Medulla oblongata (tissue), 1 donor: ENCODE measurements at regions not wholly inside any gene's neighbourhood (a gene's known extent, or its start where the extent isn't known, plus 50 kb on each side); places are given as distances from the start of the nearest gene placed in this dataset.

ENCODE experiments used
- DNase-seq: peaks from one replicate; pipeline ENCODE4 v3.0.0-alpha.2; 2015; ENCODE audit errors: extremely low spot score

- no peak for DNase-seq
Measured at GRCh38 chr11:122319085-122319484, 203.1 kb upstream of the BLID start.

DNA sequence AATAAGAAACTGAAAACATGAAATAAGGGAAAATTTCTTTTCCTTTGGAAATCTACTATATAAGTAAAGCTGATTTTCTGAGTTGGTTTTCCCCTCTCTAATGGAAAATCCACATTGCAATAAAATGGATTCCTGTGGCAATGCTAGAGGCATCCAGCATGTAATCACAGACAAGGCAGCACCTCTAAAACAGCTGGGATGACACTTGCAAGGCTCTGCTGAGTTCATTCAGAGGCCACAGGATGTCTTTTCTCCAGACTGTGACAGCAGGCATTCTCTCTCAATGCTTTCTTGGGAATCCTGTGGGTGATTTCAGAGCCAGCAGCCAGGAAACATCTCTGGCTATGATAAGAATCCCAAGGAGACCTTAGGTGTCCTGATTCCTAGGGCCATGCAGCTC, 201.3 kb upstream of the BLID start:
- DNase-seq: no peak

DNA sequence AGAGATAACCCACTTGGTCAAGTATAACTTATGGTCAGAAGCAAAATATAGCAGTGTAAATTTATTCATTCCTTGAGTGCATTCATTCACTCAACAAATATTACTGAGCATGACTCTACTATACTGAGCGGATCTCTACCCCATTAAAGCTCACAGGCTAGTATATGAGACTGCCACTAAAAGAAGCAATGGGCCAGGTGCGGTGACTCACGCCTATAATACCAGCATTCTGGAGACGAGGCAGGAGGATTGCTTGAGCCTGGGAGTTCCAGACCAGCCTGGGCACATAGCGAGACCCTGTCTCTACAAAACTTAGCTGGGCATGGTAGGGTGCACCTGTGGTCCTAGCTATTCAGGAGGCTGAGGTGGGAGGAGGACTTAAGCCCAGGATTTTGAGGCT, 197.6 kb upstream of the BLID start:
- DNase-seq: no peak

- no peak for DNase-seq
Measured at GRCh38 chr11:122311216-122311755, 195.3 kb upstream of the BLID start.

DNA sequence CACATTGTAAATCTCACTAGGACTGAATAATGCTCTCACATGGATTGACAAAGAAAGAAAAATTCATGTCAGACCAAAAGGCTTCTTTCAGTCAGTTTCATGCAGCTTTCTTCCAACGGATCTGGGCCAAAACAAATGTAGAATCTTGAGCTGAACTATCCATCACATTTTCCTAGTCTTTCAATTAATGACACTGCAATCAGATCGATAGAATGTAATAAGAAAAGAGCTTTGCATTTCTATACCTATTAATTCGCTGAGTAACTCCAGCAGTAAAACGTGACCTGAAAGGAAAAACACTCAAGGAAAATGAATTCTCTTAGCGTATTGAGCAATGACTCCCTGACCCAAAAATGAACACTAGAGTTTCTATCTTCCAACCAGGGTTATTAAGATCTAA, 194.8 kb upstream of the BLID start:
- peak; percentile 76 for DNase-seq

DNA sequence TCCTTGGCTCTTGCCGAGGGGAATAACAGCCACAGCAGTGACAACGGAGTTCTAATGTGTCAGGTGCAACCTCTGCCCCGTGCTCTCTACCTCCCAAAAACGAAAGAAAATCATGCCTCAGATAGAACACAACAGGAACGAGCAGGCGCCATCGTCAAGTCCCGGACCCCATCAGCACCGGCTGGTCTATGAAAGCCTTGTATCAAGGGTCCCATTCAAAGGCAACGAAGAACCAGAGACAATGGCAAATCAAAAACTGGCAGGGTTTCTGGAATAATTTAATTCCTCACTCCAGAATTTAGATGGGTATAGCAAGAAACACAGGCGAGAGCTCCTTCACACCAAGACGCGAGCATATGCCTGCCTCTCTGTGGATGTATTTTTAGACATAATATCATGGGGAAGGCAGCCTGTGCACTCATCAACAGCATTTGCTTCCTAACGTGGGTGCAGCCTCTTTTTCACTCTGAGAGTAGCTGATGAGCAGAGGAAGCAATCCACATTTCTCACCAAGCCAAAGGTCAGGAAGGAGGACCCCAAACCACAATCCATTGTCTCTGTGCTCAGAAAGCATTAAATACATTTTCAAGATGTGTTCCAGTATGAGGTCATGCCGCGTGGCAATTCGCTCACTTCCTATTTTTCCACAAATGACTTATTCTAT, 193.4 kb upstream of the BLID start:
- DNase-seq: peak; percentile 68

DNA sequence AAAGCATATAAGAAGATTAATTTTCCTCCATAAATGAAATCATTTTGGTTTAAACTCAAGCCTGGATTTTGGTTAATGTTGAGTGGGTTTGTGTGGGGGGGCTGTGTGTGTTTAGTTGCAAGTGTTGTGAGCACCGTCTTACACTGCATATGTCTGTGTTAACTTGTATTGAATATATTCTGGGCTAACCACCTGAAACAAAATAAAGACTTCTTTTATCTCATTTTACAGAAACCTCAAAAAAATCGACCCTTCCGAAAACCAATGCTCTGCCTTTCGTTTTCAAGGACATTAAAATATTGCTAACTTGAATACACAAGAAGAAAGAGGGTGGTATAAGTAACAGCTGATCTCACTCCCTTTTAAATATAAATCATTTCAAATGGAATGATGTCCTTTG, 192.2 kb upstream of the BLID start:
- DNase-seq: peak; percentile 33

DNA sequence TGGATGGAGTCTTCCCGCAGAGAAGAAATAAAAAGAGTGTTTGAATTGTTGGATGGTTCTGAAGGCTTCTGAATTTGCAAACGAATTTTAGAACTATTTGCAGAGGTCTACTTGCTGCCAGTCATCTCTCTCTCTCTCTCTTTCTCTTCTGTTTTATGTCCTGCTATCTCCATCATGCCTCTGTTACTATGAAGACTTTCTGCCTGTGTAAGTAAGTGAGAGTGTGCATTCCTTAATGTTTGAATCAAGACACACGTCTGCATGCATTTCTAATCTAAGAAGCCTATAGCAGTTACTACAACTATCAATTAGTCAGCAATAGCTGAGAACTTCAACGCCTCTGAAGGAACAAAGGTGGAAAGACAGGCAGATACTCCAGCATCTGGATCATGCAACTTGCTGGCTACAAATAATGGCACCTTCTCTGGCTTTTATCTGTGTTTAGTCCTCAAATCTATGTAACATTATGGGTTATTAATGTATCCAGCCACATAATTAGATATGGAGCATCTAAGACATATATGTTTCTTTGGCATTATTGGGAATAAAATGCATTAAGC, 191.5 kb upstream of the BLID start:
- peak; percentile 38 for DNase-seq

- DNase-seq: peak; percentile 70
Measured at GRCh38 chr11:122306831-122307391, 190.9 kb upstream of the BLID start.

DNA sequence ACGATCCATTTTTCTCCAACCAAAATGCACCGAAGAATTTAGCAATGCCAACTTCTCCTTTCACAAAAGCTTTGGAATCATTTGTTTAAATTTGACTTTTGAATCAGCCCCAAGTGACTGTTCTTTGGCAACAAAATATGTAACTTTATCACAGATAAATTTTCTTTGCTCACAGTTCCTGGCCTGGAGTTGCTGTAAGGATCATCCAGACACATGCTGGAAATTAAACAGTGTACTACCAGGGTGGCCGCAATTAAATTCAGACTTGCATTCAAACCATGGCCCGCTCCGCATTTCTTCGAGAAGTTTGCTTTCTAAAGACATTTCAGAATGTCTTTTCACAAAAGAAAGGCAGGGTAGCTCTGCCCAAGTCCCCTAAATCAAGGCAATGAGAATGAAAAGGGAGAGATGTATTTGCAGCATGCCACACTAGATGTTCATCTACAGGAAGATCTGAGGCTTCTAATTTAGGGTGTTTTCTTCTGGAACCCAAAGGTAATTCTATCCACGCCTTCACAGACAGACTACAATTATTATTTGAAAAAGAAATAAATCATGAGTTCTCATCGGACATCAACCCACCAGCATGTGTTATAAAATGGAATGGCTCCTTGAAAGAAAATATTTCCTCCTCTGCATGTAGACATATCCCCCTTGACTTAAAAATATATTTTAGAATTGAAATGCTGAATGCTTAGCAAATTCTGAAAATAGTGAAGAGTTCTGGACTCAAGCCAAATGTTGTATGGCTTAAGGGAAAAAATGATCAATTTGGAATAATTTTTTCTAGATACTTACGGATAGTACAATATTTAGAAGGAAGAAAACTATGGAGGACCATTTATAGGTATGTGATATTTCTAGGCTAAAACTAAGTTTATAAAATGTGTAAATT, 189.7 kb upstream of the BLID start:
- peak; percentile 44 for DNase-seq

GRCh38 chr11:122304973-122305372, 189.0 kb upstream of the BLID start:
- DNase-seq: peak; percentile 42

DNA sequence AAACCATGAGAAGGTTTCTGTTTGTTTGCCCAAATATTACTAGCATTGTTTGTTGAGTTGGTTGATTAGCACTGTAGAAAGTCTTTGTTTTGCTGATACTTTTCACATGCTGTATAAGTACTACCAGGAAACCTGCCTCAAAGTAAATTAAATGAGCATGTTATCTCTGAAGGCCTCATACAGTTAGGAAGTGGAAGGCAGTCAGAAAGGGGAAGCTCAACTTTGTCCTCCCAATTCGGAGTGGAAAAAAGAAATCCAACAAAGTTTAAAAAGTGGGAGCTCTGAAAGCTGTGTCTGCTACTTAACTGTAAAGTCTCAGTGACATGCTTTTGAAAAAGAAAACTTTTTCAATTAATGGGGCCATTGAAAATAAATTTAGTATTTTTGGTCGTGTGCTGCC, 188.3 kb upstream of the BLID start:
- no peak for DNase-seq

- no peak for DNase-seq
Measured at GRCh38 chr11:122294041-122294440, 178.0 kb upstream of the BLID start.

GRCh38 chr11:122293296-122294023, 177.4 kb upstream of the BLID start:
- peak; percentile 53 for DNase-seq

GRCh38 chr11:122287401-122287800, 171.4 kb upstream of the BLID start:
- DNase-seq: no peak

DNA sequence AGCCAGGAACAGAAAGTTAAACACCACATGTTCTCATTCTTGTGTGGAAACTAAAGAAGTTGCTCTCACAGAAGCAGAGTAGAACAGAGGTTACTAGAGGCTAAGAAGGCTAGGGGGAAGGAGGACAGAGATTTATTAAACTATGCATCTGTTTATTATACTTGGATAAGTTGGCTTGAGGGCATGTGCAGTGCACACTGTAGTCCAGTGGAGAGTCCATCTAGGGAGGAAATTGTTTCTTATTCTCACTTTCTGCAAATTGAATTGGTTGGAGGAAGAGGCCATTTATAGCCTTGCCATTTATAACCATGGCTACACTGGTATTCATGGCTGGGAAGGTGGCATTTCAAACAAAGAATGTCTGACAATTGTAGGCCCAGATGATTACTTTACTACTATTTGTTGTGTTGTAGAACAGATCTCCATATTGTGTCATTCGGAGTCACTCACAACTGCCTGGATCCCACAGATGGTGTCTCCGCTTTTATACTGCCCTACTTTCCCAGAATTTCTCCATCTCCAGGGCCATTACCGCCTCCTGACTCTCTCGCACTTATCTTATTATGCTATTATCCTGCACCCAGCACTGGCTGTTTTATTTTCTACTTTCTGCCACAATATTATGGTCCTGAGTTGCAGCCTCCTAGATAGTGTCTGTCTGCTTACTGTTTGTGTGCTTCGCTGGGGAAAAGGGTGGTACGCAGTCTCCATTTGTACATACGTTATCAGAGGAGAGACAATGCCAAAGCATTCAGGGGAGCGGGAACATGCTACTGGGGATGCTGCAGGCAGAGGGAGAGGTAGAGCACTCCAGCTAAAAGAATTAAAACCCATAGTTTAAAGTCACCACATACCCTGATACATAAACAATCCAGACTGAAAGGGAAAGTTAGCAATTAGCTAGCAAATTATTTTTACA, 169.3 kb upstream of the BLID start:
- no peak for DNase-seq

DNA sequence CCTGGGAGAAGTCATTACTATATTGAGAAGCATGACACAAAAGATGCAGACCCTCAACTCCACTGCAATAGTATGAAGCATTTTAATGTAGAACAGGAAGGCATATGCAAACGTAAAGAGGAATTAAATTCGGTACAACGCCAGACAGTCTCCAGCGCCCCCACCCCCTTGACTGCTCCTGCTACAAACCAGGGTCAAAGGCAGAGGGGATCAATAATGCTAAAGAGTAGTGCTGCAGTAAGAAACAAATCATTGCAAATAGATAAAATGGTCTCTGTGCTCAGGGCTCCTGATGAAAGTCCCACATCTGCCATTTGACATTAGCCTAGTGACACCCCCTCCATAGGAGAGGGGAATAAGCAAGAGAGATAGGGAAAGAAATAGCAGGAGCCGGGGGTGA, 164.9 kb upstream of the BLID start:
- no peak for DNase-seq

- DNase-seq: no peak
Measured at GRCh38 chr11:122279194-122279593, 163.2 kb upstream of the BLID start.

DNA sequence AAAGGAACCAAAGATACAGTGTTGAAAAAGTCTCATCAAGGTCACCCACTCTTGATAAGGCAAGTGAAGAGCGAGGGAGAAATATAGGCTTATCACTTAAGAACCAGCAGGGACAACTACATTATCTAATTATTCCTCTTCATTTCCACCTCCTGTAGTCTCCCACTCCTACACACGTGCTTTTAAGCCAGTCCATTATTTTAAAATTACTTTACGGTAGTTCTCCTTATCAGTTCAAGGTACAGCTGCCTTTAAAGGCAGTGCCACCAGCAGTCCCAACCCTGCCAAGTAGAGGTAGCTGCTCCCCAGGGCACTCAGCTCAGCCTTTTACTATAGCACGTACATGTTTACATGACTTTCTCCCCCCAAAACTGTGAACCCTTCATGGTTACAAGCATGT, 161.5 kb upstream of the BLID start:
- no peak for DNase-seq

DNA sequence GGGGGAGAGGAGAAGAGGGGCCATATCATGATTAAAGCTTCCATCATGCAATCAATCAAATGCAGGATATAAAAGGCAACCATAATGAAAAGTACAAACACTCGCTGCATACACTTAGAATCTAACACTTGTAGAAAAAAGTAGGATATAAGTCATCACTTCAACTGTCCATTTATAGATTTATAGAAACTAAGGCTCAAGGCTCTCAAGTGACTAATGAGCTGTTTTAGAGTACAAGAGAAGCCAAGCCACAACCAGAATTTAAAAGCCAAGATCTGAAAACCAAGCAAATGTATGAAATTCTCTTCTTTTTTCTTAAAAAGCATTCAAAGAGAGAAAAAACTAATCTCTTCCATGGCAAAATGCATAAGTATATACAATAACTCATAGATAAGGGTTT, 160.2 kb upstream of the BLID start:
- DNase-seq: no peak

DNA sequence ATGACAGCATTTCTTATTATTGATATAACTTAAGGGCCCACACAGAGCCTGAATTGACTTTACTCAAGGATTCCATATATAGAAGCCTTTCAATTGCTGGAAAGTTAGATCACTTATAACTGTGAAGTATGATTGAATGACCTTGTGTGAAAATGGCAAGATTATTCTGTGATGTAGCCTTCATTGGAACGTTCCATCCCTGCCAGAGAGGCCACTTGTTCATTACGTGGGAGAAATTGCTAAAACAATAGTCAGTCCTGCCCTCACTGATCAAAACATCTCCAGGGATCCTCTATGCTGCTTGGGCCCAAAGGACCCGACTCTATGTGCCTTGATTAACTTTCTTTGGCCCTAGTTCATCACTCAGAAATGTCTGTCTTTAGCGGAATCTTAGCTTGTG, 159.5 kb upstream of the BLID start:
- no peak for DNase-seq
